Stimulated activated naive CD8-positive, alpha-beta T cell treated with anti-CD3 and anti-CD28 coated beads, Interleukin-15, Interleukin-2, amounts not matched to agents 100 U/mL and 50 U/mL, for 24 hours (primary cell): ENCODE measurements at regions not wholly inside any gene's neighbourhood (a gene's known extent, or its start where the extent isn't known, plus 50 kb on each side); places are given as distances from the start of the nearest gene placed in this dataset.

Experiments used
- ATAC-seq: fragments of 150-1000 bp; cut with Tn5 transposase; one replicate; pipeline ENCODE4 v1.10.0; 2021
- DNase-seq: peaks from one replicate; pipeline ENCODE4 v3.0.0; 2021

DNA sequence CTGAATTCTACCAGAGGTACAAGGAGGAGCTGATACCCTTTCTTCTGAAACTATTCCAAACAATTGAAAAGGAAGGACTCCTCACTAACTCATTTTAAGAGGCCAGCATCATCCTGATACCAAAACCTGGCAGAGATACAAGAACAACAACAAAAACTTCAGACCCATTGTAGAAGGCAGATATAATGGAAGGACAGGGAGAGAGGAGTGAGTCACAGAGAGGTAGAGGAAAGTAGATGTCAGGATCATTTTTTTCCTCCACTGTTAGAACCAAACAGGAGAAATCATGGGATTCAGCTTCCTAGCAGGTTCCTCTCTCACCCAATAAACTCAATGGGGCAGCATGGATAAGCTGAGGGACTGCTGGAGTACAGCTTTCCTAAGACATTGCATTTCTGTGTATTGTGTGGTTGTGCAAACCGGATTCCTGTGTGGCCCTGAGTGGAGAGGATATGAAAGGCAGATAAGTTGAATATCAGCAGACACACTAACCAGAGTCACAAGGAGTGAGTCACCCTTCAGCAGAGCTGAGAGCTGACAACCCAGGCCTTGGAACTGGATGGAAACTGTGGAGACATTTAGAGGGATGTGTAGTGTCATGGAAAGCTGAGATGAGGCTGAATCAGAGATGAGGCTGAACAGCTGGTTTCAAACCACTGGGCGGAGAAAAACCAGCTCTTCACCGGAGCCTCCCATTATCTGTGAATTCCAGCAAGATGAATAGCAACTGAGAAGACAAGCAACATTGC, 60.9 kb upstream of the MMADHC start:
- no peak for ATAC-seq
- DNase-seq, result no peak

GRCh38 chr2:149645391-149645790, 57.8 kb upstream of the MMADHC start:
- DNase-seq, result no peak
- ATAC-seq, result no peak
